ES-I3 (cell line): ENCODE measurements at regions not wholly inside any gene's neighbourhood (a gene's known extent, or its start where the extent isn't known, plus 50 kb on each side); places are given as distances from the start of the nearest gene placed in this dataset.
A peak's percentile ranks its signal among the peaks of the same experiment; 100 is the strongest.

Experiments
- H3K36me3 ChIP-seq: 2 replicates; pipeline ENCODE4 v1.6.1; 2013; ENCODE audit warnings: mild to moderate bottlenecking, low read length, control low read depth, moderate library complexity; ENCODE audit not compliant: insufficient read depth
- H3K4me1 ChIP-seq: 2 replicates; pipeline ENCODE4 v1.6.1; 2013; ENCODE audit warnings: mild to moderate bottlenecking, control low read depth, low read length; ENCODE audit not compliant: insufficient read depth
- H3K9ac ChIP-seq: 2 replicates; pipeline ENCODE4 v1.6.1; 2013; ENCODE audit warnings: low read depth, mild to moderate bottlenecking, low read length, moderate library complexity
- H3K9me3 ChIP-seq: 2 replicates; pipeline ENCODE4 v1.6.1; 2013; ENCODE audit warnings: mild to moderate bottlenecking, low read length, moderate library complexity; ENCODE audit not compliant: control insufficient read depth, insufficient read depth

- Histone ChIP-seq H3K9ac (no peak overlapping the region), H3K4me1 (peaks cover 12% of the 10 kb centered on the region; the same call in 1 of the 2 replicates), H3K9me3 (no peaks in the 10 kb centered on the region), H3K36me3 (no peaks in the 10 kb centered on the region)
Measured at GRCh38 chr15:77546050-77546501, 86.6 kb downstream of the LINGO1 start.

- Histone ChIP-seq H3K9ac (no peak overlapping the region), H3K9me3 (no peaks in the 10 kb centered on the region), H3K4me1 (peaks cover 12% of the 10 kb centered on the region; the same call in 1 of the 2 replicates), H3K36me3 (no peaks in the 10 kb centered on the region)
Measured at GRCh38 chr15:77545058-77545457, 87.7 kb downstream of the LINGO1 start.

- Histone ChIP-seq H3K9me3 (no peaks in the 10 kb centered on the region), H3K36me3 (no peaks in the 10 kb centered on the region), H3K9ac (no peak overlapping the region), H3K4me1 (peaks cover 12% of the 10 kb centered on the region; the same call in 1 of the 2 replicates)
Measured at GRCh38 chr15:77544162-77544561, 88.5 kb downstream of the LINGO1 start.

- H3K36me3 ChIP-seq: no peaks in the 10 kb centered on the region
- peaks cover 16% of the 10 kb centered on the region for H3K4me1 ChIP-seq
- H3K9ac ChIP-seq: peak overlapping the region; percentile 6; the same call in 1 of the 2 replicates
- H3K9me3 ChIP-seq: no peaks in the 10 kb centered on the region
Measured at GRCh38 chr15:77543159-77543882, 89.4 kb downstream of the LINGO1 start.

GRCh38 chr15:77542491-77543001 lies 90.2 kb downstream of the LINGO1 start:
- Histone ChIP-seq H3K9me3 (no peaks in the 10 kb centered on the region), H3K4me1 (peaks cover 23% of the 10 kb centered on the region), H3K36me3 (no peaks in the 10 kb centered on the region), H3K9ac (no peak overlapping the region)

GRCh38 chr15:77541421-77542181 lies 91.1 kb downstream of the LINGO1 start:
- H3K9me3 ChIP-seq: no peaks in the 10 kb centered on the region
- H3K36me3 ChIP-seq: no peaks in the 10 kb centered on the region
- H3K4me1 ChIP-seq: peaks cover 32% of the 10 kb centered on the region
- H3K9ac ChIP-seq: no peak overlapping the region

GRCh38 chr15:77540312-77541060 lies 92.2 kb downstream of the LINGO1 start:
- H3K36me3 ChIP-seq: no peaks in the 10 kb centered on the region
- no peaks in the 10 kb centered on the region for H3K9me3 ChIP-seq
- H3K9ac ChIP-seq: no peak overlapping the region
- H3K4me1 ChIP-seq: peaks cover 39% of the 10 kb centered on the region

GRCh38 chr15:77538793-77539497 lies 93.8 kb downstream of the LINGO1 start:
- Histone ChIP-seq H3K9ac (no peak overlapping the region), H3K36me3 (no peaks in the 10 kb centered on the region), H3K4me1 (peaks cover 39% of the 10 kb centered on the region), H3K9me3 (no peaks in the 10 kb centered on the region)

- no peaks in the 10 kb centered on the region for H3K9me3 ChIP-seq
- no peaks in the 10 kb centered on the region for H3K36me3 ChIP-seq
- no peak overlapping the region for H3K9ac ChIP-seq
- peaks cover 45% of the 10 kb centered on the region for H3K4me1 ChIP-seq
Measured at GRCh38 chr15:77538027-77538451, 94.7 kb downstream of the LINGO1 start.

- Histone ChIP-seq H3K9me3 (no peaks in the 10 kb centered on the region), H3K36me3 (no peaks in the 10 kb centered on the region), H3K9ac (no peak overlapping the region), H3K4me1 (peaks cover 43% of the 10 kb centered on the region)
Measured at GRCh38 chr15:77537006-77537405, 95.7 kb downstream of the LINGO1 start.

- no peaks in the 10 kb centered on the region for H3K9me3 ChIP-seq
- no peaks in the 10 kb centered on the region for H3K36me3 ChIP-seq
- peaks cover 40% of the 10 kb centered on the region for H3K4me1 ChIP-seq
Measured at GRCh38 chr15:77535845-77536244, 96.9 kb downstream of the LINGO1 start.

More at GRCh38 chr15:77535845-77536244, 96.9 kb downstream of the LINGO1 start:
- H3K9ac ChIP-seq: no peak overlapping the region
